OCI-LY3 (cell line): ENCODE measurements at regions not wholly inside any gene's neighbourhood (a gene's known extent, or its start where the extent isn't known, plus 50 kb on each side); places are given as distances from the start of the nearest gene placed in this dataset.

ENCODE experiments used
- H2AFZ ChIP-seq: fragments of 200-600, 300-600 bp; shearing (Covaris generic); 2 replicates; pipeline ENCODE4 v1.6.0; 2014; ENCODE audit warnings: antibody characterized with exemption, low read depth, low read length
- H3K27ac ChIP-seq: fragments of 200-600, 300-600 bp; sonication (generic); 2 replicates; pipeline ENCODE4 v1.5.1; 2014; ENCODE audit warnings: mild to moderate bottlenecking, low read length, moderate library complexity, mixed read lengths
- H3K27me3 ChIP-seq: fragments of 200-600, 300-600 bp; sonication (generic); 2 replicates; pipeline ENCODE4 v1.6.1; 2014; ENCODE audit warnings: low read depth, low read length, mixed read lengths
- H3K36me3 ChIP-seq: fragments of 200-600, 300-600 bp; sonication (generic); replicated peaks from 2 replicates; pipeline ENCODE3; 2014; ENCODE audit warnings: low read depth, low read length, mixed read lengths
- H3K4me1 ChIP-seq: fragments of 300-600, 200-600 bp; sonication (generic); 2 replicates; pipeline ENCODE4 v1.6.1; 2014; ENCODE audit warnings: low read length, mixed read lengths
- H3K4me2 ChIP-seq: fragments of 200-600, 300-600 bp; sonication (generic); 2 replicates; pipeline ENCODE4 v1.6.1; 2014; ENCODE audit warnings: low read length, mixed read lengths
- H3K4me3 ChIP-seq: fragments of 300-600, 200-600 bp; sonication (generic); 2 replicates; pipeline ENCODE4 v1.5.1; 2014; ENCODE audit warnings: antibody characterized with exemption, mild to moderate bottlenecking, low read length, moderate library complexity
- H3K79me2 ChIP-seq: fragments of 300-600, 200-600 bp; shearing (Covaris generic); 2 replicates; pipeline ENCODE4 v1.6.1; 2014; ENCODE audit warnings: mild to moderate bottlenecking, low read length, mixed read lengths
- H3K9ac ChIP-seq: fragments of 300-600, 200-600 bp; shearing (Covaris generic); 2 replicates; pipeline ENCODE4 v1.6.0; 2014; ENCODE audit warnings: mild to moderate bottlenecking, low read length, moderate library complexity
- H3K9me3 ChIP-seq: fragments of 200-600, 300-600 bp; shearing (Covaris generic); 2 replicates; pipeline ENCODE4 v1.6.1; 2014; ENCODE audit warnings: low read length, mixed read lengths; ENCODE audit not compliant: insufficient read depth
- H4K20me1 ChIP-seq: fragments of 200-600, 300-600 bp; sonication (generic); 2 replicates; pipeline ENCODE4 v1.6.1; 2016; ENCODE audit warnings: low read length, mixed read lengths; ENCODE audit not compliant: insufficient read depth
- EZH2phosphoT487 ChIP-seq: fragments of 200-600 bp; shearing (Covaris generic); IDR thresholded peaks from 2 replicates; pipeline ENCODE4 v1.6.1; 2018; ENCODE audit warnings: antibody characterized with exemption, mixed run types, low read depth
- TF ChIP-seq, protein P1 (sequence below): fragments of 200-600, 300-600 bp; sonication (generic); IDR thresholded peaks from 2 replicates; pipeline ENCODE4 v1.5.1; 2014; ENCODE audit warnings: antibody characterized with exemption, low read length, low read depth

DNA sequence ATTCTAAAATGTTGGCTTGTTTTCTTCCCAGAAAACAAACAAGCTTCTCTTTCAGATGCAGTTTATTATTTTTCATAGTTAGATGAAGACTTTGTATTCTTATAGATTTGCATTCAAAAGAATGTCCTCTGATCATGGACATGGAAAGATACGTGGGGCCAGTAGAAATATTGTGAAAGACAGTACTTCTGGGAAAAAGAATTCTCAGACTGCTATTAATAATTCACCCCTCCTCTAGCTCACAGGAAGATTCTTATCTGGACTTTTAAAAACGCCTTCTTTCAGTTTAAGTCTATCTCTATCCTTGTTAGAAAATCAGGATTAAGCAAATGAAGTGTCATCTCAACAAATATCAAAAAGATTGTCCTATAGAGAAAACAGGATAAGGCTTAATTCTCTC, 514.1 kb upstream of the ADAMTS9 start:
- H3K4me1 ChIP-seq = no peaks in the 10 kb centered on the region
- H3K27me3 ChIP-seq = no peaks in the 10 kb centered on the region
- no peaks in the 10 kb centered on the region for H3K9me3 ChIP-seq
- H2AFZ ChIP-seq = no peak overlapping the region
- no peak overlapping the region for H3K27ac ChIP-seq
- H4K20me1 ChIP-seq = no peaks in the 10 kb centered on the region
- H3K4me3 ChIP-seq = no peak overlapping the region
- H3K36me3 ChIP-seq = no peaks in the 10 kb centered on the region
- no peak overlapping the region for H3K9ac ChIP-seq
- no peak overlapping the region for H3K4me2 ChIP-seq
- H3K79me2 ChIP-seq = no peaks in the 10 kb centered on the region
- TF ChIP-seq, protein P1, sequence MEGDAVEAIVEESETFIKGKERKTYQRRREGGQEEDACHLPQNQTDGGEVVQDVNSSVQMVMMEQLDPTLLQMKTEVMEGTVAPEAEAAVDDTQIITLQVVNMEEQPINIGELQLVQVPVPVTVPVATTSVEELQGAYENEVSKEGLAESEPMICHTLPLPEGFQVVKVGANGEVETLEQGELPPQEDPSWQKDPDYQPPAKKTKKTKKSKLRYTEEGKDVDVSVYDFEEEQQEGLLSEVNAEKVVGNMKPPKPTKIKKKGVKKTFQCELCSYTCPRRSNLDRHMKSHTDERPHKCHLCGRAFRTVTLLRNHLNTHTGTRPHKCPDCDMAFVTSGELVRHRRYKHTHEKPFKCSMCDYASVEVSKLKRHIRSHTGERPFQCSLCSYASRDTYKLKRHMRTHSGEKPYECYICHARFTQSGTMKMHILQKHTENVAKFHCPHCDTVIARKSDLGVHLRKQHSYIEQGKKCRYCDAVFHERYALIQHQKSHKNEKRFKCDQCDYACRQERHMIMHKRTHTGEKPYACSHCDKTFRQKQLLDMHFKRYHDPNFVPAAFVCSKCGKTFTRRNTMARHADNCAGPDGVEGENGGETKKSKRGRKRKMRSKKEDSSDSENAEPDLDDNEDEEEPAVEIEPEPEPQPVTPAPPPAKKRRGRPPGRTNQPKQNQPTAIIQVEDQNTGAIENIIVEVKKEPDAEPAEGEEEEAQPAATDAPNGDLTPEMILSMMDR = no peak
- no peak for TF ChIP-seq EZH2phosphoT487

DNA sequence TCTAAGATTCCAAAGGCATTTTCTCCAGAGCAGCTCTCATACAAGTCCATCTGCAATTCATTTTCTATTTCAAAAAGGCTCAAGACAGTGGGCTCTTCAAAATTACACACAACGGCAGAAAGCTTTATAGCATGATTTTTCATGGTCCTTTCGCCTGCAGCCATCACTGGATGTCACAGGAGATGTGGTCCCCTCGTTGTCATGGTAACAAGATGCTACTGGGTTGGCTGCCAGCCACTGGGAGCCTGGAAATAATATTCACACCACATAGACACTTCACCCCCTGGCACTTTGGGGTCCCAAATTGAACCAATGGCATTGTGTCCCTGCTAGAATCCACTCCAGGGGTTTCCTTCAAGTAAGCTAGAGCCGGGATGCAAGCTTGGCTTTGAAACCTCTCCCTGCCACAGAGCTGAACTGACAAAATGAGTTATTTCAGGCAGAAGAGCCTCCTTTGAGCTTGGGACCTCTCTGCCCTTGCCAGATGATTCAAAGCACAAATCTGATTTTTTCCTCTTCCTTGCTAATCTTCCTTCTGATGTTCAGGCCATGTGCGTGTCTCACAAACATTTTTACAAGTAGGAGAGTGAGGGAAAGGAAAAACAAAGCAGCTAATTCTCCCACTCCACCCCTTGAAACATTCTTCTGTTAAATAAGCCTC, 512.6 kb upstream of the ADAMTS9 start:
- Histone ChIP-seq H3K27ac (no peak overlapping the region), H3K4me2 (no peak overlapping the region), H2AFZ (no peak overlapping the region), H3K9ac (no peak overlapping the region), H3K9me3 (no peaks in the 10 kb centered on the region), H3K27me3 (no peaks in the 10 kb centered on the region), H3K4me3 (no peak overlapping the region), H3K4me1 (no peaks in the 10 kb centered on the region), H3K36me3 (no peaks in the 10 kb centered on the region), H3K79me2 (no peaks in the 10 kb centered on the region), H4K20me1 (no peaks in the 10 kb centered on the region)
- TF ChIP-seq, protein P1 = no peak
- no peak for TF ChIP-seq EZH2phosphoT487

DNA sequence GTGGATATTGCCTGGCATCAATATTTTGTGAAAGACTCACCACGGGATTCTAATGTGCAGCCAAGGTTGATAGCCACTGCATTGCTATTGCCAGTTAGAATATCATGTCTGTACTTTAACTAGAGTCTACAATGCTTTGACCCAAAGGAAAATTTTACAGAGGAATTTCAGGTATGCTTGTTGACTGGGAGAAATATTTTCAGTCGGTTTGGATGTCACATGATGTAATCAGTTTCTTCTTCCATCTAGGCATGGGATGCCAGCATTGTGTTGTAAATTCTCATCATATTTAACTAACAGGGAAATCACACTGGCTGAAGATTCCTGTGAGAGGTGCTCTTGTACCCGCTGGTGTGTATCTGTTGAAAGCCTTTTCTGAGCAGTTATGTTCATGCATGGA, 508.9 kb upstream of the ADAMTS9 start:
- H3K27me3 ChIP-seq = no peaks in the 10 kb centered on the region
- H3K36me3 ChIP-seq = no peaks in the 10 kb centered on the region
- no peaks in the 10 kb centered on the region for H4K20me1 ChIP-seq
- H3K27ac ChIP-seq = no peak overlapping the region
- H2AFZ ChIP-seq = no peak overlapping the region
- TF ChIP-seq, protein P1 = no peak
- no peak for TF ChIP-seq EZH2phosphoT487
- no peaks in the 10 kb centered on the region for H3K79me2 ChIP-seq
- H3K4me2 ChIP-seq = no peak overlapping the region
- H3K4me1 ChIP-seq = no peaks in the 10 kb centered on the region
- no peaks in the 10 kb centered on the region for H3K9me3 ChIP-seq
- H3K4me3 ChIP-seq = no peak overlapping the region
- H3K9ac ChIP-seq = no peak overlapping the region

DNA sequence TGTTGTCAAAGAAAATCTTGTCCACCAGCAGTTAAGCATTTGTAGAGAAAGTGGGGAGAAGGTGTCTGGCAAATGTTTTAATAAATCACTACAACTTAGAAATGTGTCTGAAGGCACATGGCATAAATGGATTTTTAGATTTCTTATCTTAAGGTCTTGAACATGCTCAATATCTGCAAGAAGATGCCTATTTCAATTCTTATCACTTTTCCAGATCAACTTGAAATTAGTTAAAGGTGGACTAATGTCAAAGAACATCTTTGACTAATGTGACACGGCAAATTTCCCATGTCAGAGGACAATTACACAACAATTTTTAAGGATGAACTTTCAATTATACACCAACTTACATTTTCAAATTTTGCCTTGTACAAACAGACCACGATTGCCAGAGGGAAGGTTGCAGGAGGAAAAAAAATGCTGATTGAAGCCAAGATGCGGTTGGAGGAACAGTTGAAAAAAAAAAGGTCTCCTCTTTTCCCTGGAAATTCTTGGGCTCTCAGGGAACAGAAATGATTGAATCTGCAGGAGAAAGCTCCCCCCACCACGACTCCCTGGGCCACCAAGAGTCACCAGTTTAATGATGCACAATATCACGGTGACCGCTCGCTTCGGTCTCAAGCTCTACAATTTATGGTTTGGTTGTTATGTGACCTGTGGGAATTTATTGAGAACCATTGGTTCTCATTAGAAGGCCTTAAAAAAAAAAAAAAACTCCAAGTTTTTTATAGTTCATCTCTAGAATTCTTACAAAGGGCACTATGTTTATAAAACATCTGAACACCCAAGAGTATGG, 507.6 kb upstream of the ADAMTS9 start:
- Histone ChIP-seq H3K27me3 (no peaks in the 10 kb centered on the region), H3K4me3 (no peak overlapping the region), H2AFZ (no peak overlapping the region), H3K9me3 (no peaks in the 10 kb centered on the region), H3K4me2 (no peak overlapping the region), H3K36me3 (no peaks in the 10 kb centered on the region), H3K27ac (no peak overlapping the region), H4K20me1 (no peaks in the 10 kb centered on the region), H3K79me2 (no peaks in the 10 kb centered on the region), H3K9ac (no peak overlapping the region), H3K4me1 (no peaks in the 10 kb centered on the region)
- TF ChIP-seq EZH2phosphoT487 = no peak
- TF ChIP-seq, protein P1 = no peak
